PFSK-1 (cell line): ENCODE measurements at regions not wholly inside any gene's neighbourhood (a gene's known extent, or its start where the extent isn't known, plus 50 kb on each side); places are given as distances from the start of the nearest gene placed in this dataset.

Experiments used
- FOXP2 ChIP-seq: optimal IDR thresholded peaks from 2 replicates; pipeline ENCODE3; 2011; ENCODE audit warnings: borderline replicate concordance, control low read depth, inconsistent platforms; ENCODE audit not compliant: insufficient read depth; ENCODE audit errors: extremely low read length, extremely low read depth
- POLR2AphosphoS5 ChIP-seq: IDR thresholded peaks from 2 replicates; pipeline ENCODE4 v1.6.1; 2012; ENCODE audit warnings: low read depth, mild to moderate bottlenecking, control low read depth, low read length, moderate library complexity
- REST ChIP-seq, 2 experiments: IDR thresholded peaks; 2 replicates each; pipeline versions ENCODE4 v1.6.1 to v1.8.0; 2011 to 2012; ENCODE audit warnings: low read depth in 2 of 2, low read length in 2 of 2, control low read depth in 1 of 2, inconsistent platforms in 1 of 2, mild to moderate bottlenecking in 1 of 2, moderate library complexity in 1 of 2; ENCODE audit not compliant: insufficient read depth in 1 of 2
- SIN3A ChIP-seq: IDR thresholded peaks from 2 replicates; pipeline ENCODE4 v1.6.1; 2012; ENCODE audit warnings: mild to moderate bottlenecking, low read length, moderate library complexity, borderline replicate concordance; ENCODE audit not compliant: insufficient read depth
- TAF1 ChIP-seq: IDR thresholded peaks from 2 replicates; pipeline ENCODE4 v1.6.1; 2012; ENCODE audit warnings: low read length, control low read depth, borderline replicate concordance; ENCODE audit not compliant: insufficient read depth

- TF ChIP-seq POLR2AphosphoS5 (peak; percentile 28; the same call in 1 of the 2 replicates), REST (IDR thresholded peaks at IDR 0.05; ENCODE audit: insufficient read depth in 1 of 2, low read depth in 2 of 2, low read length in 2 of 2) (no peak), FOXP2 (no peak)
Measured at GRCh38 chr2:12005886-12006681, 259.7 kb downstream of the LPIN1 start.

GRCh38 chr2:12006850-12007249, 260.4 kb downstream of the LPIN1 start:
- TF ChIP-seq SIN3A: no peak
- no peak for TF ChIP-seq TAF1
- no peak for TF ChIP-seq POLR2AphosphoS5
- TF ChIP-seq REST (IDR thresholded peaks at IDR 0.05; ENCODE audit: insufficient read depth in 1 of 2, low read depth in 2 of 2, low read length in 2 of 2): no peak
- no peak for TF ChIP-seq FOXP2

- no peak for TF ChIP-seq FOXP2
Measured at GRCh38 chr2:12007282-12007681, 260.9 kb downstream of the LPIN1 start.

- TF ChIP-seq FOXP2 (no peak), POLR2AphosphoS5 (no peak), SIN3A (no peak)
Measured at GRCh38 chr2:12008425-12009061, 262.1 kb downstream of the LPIN1 start.

- TF ChIP-seq POLR2AphosphoS5 (no peak), FOXP2 (no peak), SIN3A (no peak), REST (IDR thresholded peaks at IDR 0.05; ENCODE audit: insufficient read depth in 1 of 2, low read depth in 2 of 2, low read length in 2 of 2) (no peak), TAF1 (no peak)
Measured at GRCh38 chr2:12009323-12009905, 263.0 kb downstream of the LPIN1 start.

GRCh38 chr2:12010059-12010458, 263.6 kb downstream of the LPIN1 start:
- TF ChIP-seq TAF1 (no peak), SIN3A (no peak), POLR2AphosphoS5 (no peak), REST (IDR thresholded peaks at IDR 0.05; ENCODE audit: insufficient read depth in 1 of 2, low read depth in 2 of 2, low read length in 2 of 2) (no peak), FOXP2 (no peak)
